K562 (cell line): ENCODE measurements at regions not wholly inside any gene's neighbourhood (a gene's known extent, or its start where the extent isn't known, plus 50 kb on each side); places are given as distances from the start of the nearest gene placed in this dataset.

ENCODE experiments used
- ATAC-seq: fragments of 200-7000 bp; cut with Tn5 transposase; 3 replicates; pipeline ENCODE4 v1.9.1; 2020; ENCODE audit warnings: moderate library complexity
- BruUV-seq: library from RNA; stranded (reverse); fragments of 400-500 nt; replicated peaks from 2 replicates; lab custom pipeline; 2021; lab: Mats Ljungman, UMichigan
- CTCF ChIA-PET: fragments of 300-600 bp; formaldehyde crosslinking; extraction: SDS; loops from one replicate; lab custom pipeline; 2021; ENCODE audit warnings: low intra/inter-chr PET ratio; lab: Yijun Ruan, JAX
- POLR2A ChIA-PET: fragments of 300-600, 350-650 bp; sonication (Branson Sonifier 250); formaldehyde crosslinking; extraction: SDS; loops from one replicate; lab custom pipeline; 2021; ENCODE audit warnings: antibody characterized with exemption, inconsistent platforms; lab: Yijun Ruan, JAX
- DNase-seq, 4 experiments: peaks; one replicate each; pipeline versions ENCODE4 v3.0.0 to v3.0.0-alpha.2; 2011 to 2018; ENCODE audit warnings: low spot score in 3 of 4, mixed read lengths in 3 of 4; ENCODE audit errors: extremely low read depth in 1 of 4
- FAIRE-seq: peaks from 2 replicates; lab custom pipeline; 2011; peaks lifted over from hg19 to GRCh38; lab: Jason Lieb, UNC
- H2AFZ ChIP-seq: 2 replicates; pipeline ENCODE4 v1.6.0; 2011; ENCODE audit warnings: low read depth, low read length, control low read depth, inconsistent platforms
- H3K27ac ChIP-seq: fragments of 200-600 bp; 3 replicates; pipeline ENCODE4 v1.8.0; 2011; ENCODE audit warnings: low read depth, mild to moderate bottlenecking, control low read depth, inconsistent platforms, low read length, moderate library complexity, mixed read lengths; ENCODE audit errors: extremely low read depth
- H3K27me3 ChIP-seq, 2 experiments: fragments of 300-600 bp in 1 of 2; 2 replicates in 1 of 2; 3 replicates in 1 of 2; pipeline versions ENCODE4 v1.6.0 to v1.8.0; 2011; ENCODE audit warnings: inconsistent platforms in 2 of 2, low read length in 2 of 2, mild to moderate bottlenecking in 1 of 2, mixed read lengths in 1 of 2, moderate library complexity in 1 of 2; ENCODE audit not compliant: control insufficient read depth in 2 of 2, insufficient read depth in 2 of 2
- H3K36me3 ChIP-seq: fragments of 300-600 bp; 3 replicates; pipeline ENCODE4 v1.8.0; 2011; ENCODE audit warnings: mild to moderate bottlenecking, low read length, inconsistent platforms; ENCODE audit not compliant: control insufficient read depth, insufficient read depth
- H3K4me1 ChIP-seq, 2 experiments: fragments of 200-600 bp in 1 of 2; replicated peaks in 1 of 2; 2 replicates in 1 of 2; 3 replicates in 1 of 2; pipeline versions ENCODE4 v1.5.1 to v1.8.0; 2011; ENCODE audit warnings: inconsistent platforms in 2 of 2, low read length in 2 of 2, mild to moderate bottlenecking in 1 of 2, mixed read lengths in 1 of 2, moderate library complexity in 1 of 2; ENCODE audit not compliant: control insufficient read depth in 2 of 2, insufficient read depth in 2 of 2
- H3K4me2 ChIP-seq: 2 replicates; pipeline ENCODE4 v1.6.1; 2011; ENCODE audit warnings: low read length, control low read depth, inconsistent platforms, mixed read lengths; ENCODE audit not compliant: insufficient read depth
- H3K4me3 ChIP-seq: fragments of 200-600 bp; sonication (generic), shearing (Covaris generic); 2 replicates; pipeline ENCODE4 v1.5.1; 2016; ENCODE audit warnings: control low read depth, inconsistent platforms
- H3K79me2 ChIP-seq: fragments of 200-600 bp; 3 replicates; pipeline ENCODE4 v1.8.0; 2011; ENCODE audit warnings: low read length, inconsistent platforms; ENCODE audit not compliant: control insufficient read depth, insufficient read depth
- H3K9ac ChIP-seq, 2 experiments: 2 replicates each; pipeline versions ENCODE4 v1.6.0 to v1.6.1; 2011; ENCODE audit warnings: low read depth in 2 of 2, low read length in 2 of 2, control low read depth in 1 of 2, inconsistent platforms in 1 of 2, mild to moderate bottlenecking in 1 of 2, mixed read lengths in 1 of 2; ENCODE audit not compliant: insufficient read depth in 1 of 2
- H3K9me1 ChIP-seq: one replicate; pipeline ENCODE4 v1.6.0; 2011; ENCODE audit warnings: inconsistent platforms, mild to moderate bottlenecking, low read length, moderate library complexity; ENCODE audit not compliant: control insufficient read depth, insufficient read depth
- H3K9me3 ChIP-seq: replicated peaks from 2 replicates; pipeline ENCODE4 v1.5.1; 2011; ENCODE audit warnings: low read depth, low read length, inconsistent platforms; ENCODE audit not compliant: control insufficient read depth, insufficient read depth
- H4K20me1 ChIP-seq: replicated peaks from 2 replicates; pipeline ENCODE4 v1.6.1; 2011; ENCODE audit warnings: low read length, inconsistent platforms, mixed read lengths; ENCODE audit not compliant: control insufficient read depth, insufficient read depth
- BCOR ChIP-seq: fragments of 450-650 bp; IDR thresholded peaks from 2 replicates; pipeline ENCODE4 v1.6.1; 2016
- CBX3 ChIP-seq, 2 experiments: IDR thresholded peaks; 1 replicate in 1 of 2; 2 replicates in 1 of 2; pipeline ENCODE4 v1.6.1; 2012; ENCODE audit warnings: inconsistent platforms in 2 of 2, low read length in 2 of 2, borderline replicate concordance in 1 of 2, control low read depth in 1 of 2
- KDM1A ChIP-seq, 2 experiments: fragments of 450-650 bp; IDR thresholded peaks; 2 replicates each; pipeline ENCODE4 v1.6.1; 2016; ENCODE audit warnings: mild to moderate bottlenecking in 2 of 2
- KLF1 ChIP-seq: fragments of 450-650 bp; IDR thresholded peaks from 2 replicates; pipeline ENCODE4 v1.6.1; 2016; ENCODE audit warnings: missing genetic modification characterization, missing compliant biosample characterization
- NELFE ChIP-seq: IDR thresholded peaks from 2 replicates; pipeline ENCODE4 v1.6.1; 2011; ENCODE audit warnings: mild to moderate bottlenecking; ENCODE audit not compliant: insufficient read depth, insufficient read length
- RBM25 ChIP-seq: fragments of 200-400 bp; formaldehyde crosslinking; IDR thresholded peaks from 2 replicates; pipeline ENCODE4 v1.6.1; 2018; ENCODE audit warnings: low read length, low read depth, moderate library complexity; ENCODE audit not compliant: severe bottlenecking
- SIN3A ChIP-seq, 2 experiments: fragments of 150-350 bp in 1 of 2; IDR thresholded peaks; 2 replicates each; pipeline ENCODE4 v1.6.1; 2011 to 2016; ENCODE audit warnings: borderline replicate concordance in 2 of 2, low read depth in 2 of 2, low read length in 2 of 2, mild to moderate bottlenecking in 2 of 2, moderate library complexity in 2 of 2; ENCODE audit not compliant: control insufficient read depth in 1 of 2
- ZFP36 ChIP-seq: fragments of 150-350 bp; IDR thresholded peaks from 2 replicates; pipeline ENCODE4 v1.6.1; 2018; ENCODE audit warnings: low read length, low read depth; ENCODE audit not compliant: partially characterized antibody
- ZNF12 ChIP-seq: sonication (generic); formaldehyde crosslinking; IDR thresholded peaks from 2 replicates; pipeline ENCODE4 v1.4.0; 2020; ENCODE audit warnings: mild to moderate bottlenecking, missing genetic modification reagents
- WGBS: fragments of 100-300 bp; shearing (Covaris generic); methylation state at CpG from one replicate; pipeline ENCODE4 v1.1.6; 2016; ENCODE audit warnings: low coverage, mixed read lengths; ENCODE audit not compliant: insufficient coverage; ENCODE audit errors: missing lambda C conversion rate; 5-methylcytosine and 5-hydroxymethylcytosine counted together
- in situ Hi-C: fragments of 300-500 bp; cut with MboI; formaldehyde crosslinking; loops from 4 replicates; pipeline ENCODE4 v1.15.0; 2018; ENCODE audit warnings: inconsistent platforms, mixed read lengths
- intact Hi-C: fragments of 100-400 bp; cut with micrococcal nuclease; formaldehyde crosslinking; loops from 2 replicates; pipeline ENCODE4 v1.14.2; 2022

DNA sequence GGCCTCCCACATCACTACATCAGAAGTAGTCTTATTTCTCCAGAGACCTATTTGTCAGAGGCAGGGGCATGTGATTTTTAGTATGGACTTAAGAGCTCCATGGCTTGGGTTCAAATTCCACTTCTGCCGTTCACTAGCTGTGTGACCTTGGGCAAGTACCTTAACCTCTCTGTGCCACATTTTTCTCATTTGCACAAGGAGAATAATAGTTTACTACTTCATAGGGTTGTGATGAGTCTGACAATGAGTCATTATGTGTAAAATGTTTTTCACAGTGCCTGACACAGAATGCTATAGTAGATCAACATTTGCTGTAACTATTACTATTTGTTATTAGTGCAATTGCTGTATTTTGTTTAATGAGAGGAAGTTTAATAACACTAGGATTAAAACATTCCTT is 200.6 kb downstream of the PRDM2 start:
- H3K4me1 ChIP-seq = no peaks in the 10 kb centered on the region
- ChIA-PET POLR2A (no interaction called here), CTCF (no interaction called here)
- in situ Hi-C loops = no loop called here
- H3K79me2 ChIP-seq = no peaks in the 10 kb centered on the region
- H3K27me3 ChIP-seq = peaks cover 4 to 18% of the 10 kb centered on the region in 2 experiments
- H3K27ac ChIP-seq = no peak overlapping the region
- BruUV-seq = no TSS peak
- TF ChIP-seq NELFE = no peak
- TF ChIP-seq ZNF12 = no peak
- TF ChIP-seq BCOR = peak; percentile 68; the same call in 1 of the 2 replicates
- TF ChIP-seq ZFP36 = peak; percentile 80
- peak; percentile 90 for TF ChIP-seq RBM25
- TF ChIP-seq KDM1A (IDR thresholded peaks at IDR 0.05) = 0 out of 4 replicates have a peak, but pooled peaks of 1 of the 2 experiments have one; percentile 14
- FAIRE-seq (peak; percentile 42), DNase-seq (no peak), ATAC-seq (no peak)
- H3K9ac ChIP-seq = no peak overlapping the region
- H3K4me3 ChIP-seq = no peak overlapping the region
- 11% methylated on average over 1 of the region's 1 CpG for WGBS
- H2AFZ ChIP-seq = no peak overlapping the region
- H4K20me1 ChIP-seq = no peaks in the 10 kb centered on the region
- H3K9me1 ChIP-seq = no peaks in the 10 kb centered on the region
- H3K9me3 ChIP-seq = no peaks in the 10 kb centered on the region
- no peaks in the 10 kb centered on the region for H3K36me3 ChIP-seq
- no peak overlapping the region for H3K4me2 ChIP-seq
- intact Hi-C loops = no loop called here

DNA sequence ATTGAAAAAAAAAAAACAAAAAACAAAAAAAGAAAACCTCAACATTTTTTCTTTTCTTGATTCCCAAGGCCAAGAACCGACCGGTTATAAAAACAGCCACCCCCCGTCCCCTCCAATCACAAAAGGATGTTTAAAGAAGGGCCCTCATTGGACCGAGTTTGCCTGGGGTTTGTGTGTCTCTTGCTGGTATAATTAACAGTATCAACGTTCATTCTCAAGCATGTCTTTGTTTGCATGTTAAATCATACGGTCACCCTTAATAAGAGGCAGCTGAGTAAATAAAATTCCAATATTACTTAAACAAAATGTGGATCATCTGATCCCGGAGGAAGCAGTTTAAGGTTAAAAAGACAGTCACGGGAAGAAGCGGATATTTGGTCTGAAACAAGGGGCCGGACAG is 201.1 kb downstream of the PRDM2 start:
- no peak overlapping the region for H3K4me2 ChIP-seq
- H3K36me3 ChIP-seq = no peaks in the 10 kb centered on the region
- FAIRE-seq = no peak
- TF ChIP-seq SIN3A (IDR thresholded peaks at IDR 0.05; ENCODE audit: borderline replicate concordance in 2 of 2, control insufficient read depth in 1 of 2, low read depth in 2 of 2, low read length in 2 of 2) (no peak), KLF1 (no peak), CBX3 (IDR thresholded peaks at IDR 0.05; ENCODE audit: borderline replicate concordance in 1 of 2, low read length in 2 of 2) (no peak)
- no peak overlapping the region for H3K27ac ChIP-seq
- H4K20me1 ChIP-seq = no peaks in the 10 kb centered on the region
- no peak overlapping the region for H3K4me3 ChIP-seq
- in situ Hi-C loops = no loop called here
- WGBS = 3% methylated on average over 10 of the region's 10 CpGs
- no peak for DNase-seq
- POLR2A ChIA-PET = no interaction called here
- peaks cover 4 to 18% of the 10 kb centered on the region in 2 experiments; a peak in 4 of 5 replicates for H3K27me3 ChIP-seq
- ATAC-seq = no peak
- H3K9me1 ChIP-seq = no peaks in the 10 kb centered on the region
- CTCF ChIA-PET = no interaction called here
- H3K4me1 ChIP-seq = no peaks in the 10 kb centered on the region
- no peak overlapping the region for H3K9ac ChIP-seq
- intact Hi-C loops = no loop called here
- no peaks in the 10 kb centered on the region for H3K79me2 ChIP-seq
- no peaks in the 10 kb centered on the region for H3K9me3 ChIP-seq
- H2AFZ ChIP-seq = no peak overlapping the region
- no TSS peak for BruUV-seq
